Tibial nerve (tissue), 4 donors: ENCODE measurements at regions not wholly inside any gene's neighbourhood (a gene's known extent, or its start where the extent isn't known, plus 50 kb on each side); places are given as distances from the start of the nearest gene placed in this dataset.
A peak's percentile ranks its signal among the peaks of the same experiment; 100 is the strongest.

Experiments
- DNase-seq, 2 donors: peaks; one replicate each; pipeline ENCODE4 v3.0.0-alpha.2; 2019; ENCODE audit warnings: low spot score in 2 of 2
- H3K27ac ChIP-seq, 4 donors: fragments of 200-600 bp; sonication (generic) in 3 of 4; one replicate each; pipeline ENCODE4 v1.5.1; 2017 to 2019; ENCODE audit warnings: mild to moderate bottlenecking in 1 of 4
- H3K27me3 ChIP-seq, 2 donors: fragments of 200-600 bp; sonication (generic) in 1 of 2; one replicate each; pipeline versions ENCODE4 v1.5.1 to v1.6.0; 2017 to 2019
- H3K36me3 ChIP-seq, 3 donors: fragments of 200-600 bp; sonication (generic); one replicate each; pipeline ENCODE4 v1.5.1; 2018 to 2019
- H3K4me1 ChIP-seq, 4 donors: fragments of 200-600 bp; sonication (generic) in 3 of 4; one replicate each; pipeline ENCODE4 v1.5.1; 2017 to 2019
- H3K4me3 ChIP-seq, 4 donors: fragments of 200-600 bp; sonication (generic) in 3 of 4; one replicate each; pipeline ENCODE4 v1.5.1; 2017 to 2019; ENCODE audit warnings: mild to moderate bottlenecking in 1 of 4, moderate library complexity in 1 of 4
- H3K9me3 ChIP-seq, 4 donors: fragments of 200-600 bp; sonication (generic) in 3 of 4; one replicate each; pipeline ENCODE4 v1.5.1; 2017 to 2019
- CTCF ChIP-seq, 5 experiments: fragments of 200-600 bp in 3 of 5; fragments of 450-650 bp in 2 of 5; sonication (generic) in 3 of 5; IDR thresholded peaks; one replicate each; pipeline ENCODE4 v1.5.1; 2016 to 2019; ENCODE audit warnings: antibody characterized with exemption in 5 of 5, mild to moderate bottlenecking in 3 of 5, moderate library complexity in 2 of 5
- EP300 ChIP-seq, 2 donors: sonication (generic); formaldehyde crosslinking; IDR thresholded peaks; one replicate each; pipeline ENCODE4 v1.6.1; 2017; ENCODE audit warnings: antibody characterized with exemption in 2 of 2, mild to moderate bottlenecking in 1 of 2
- POLR2A ChIP-seq, 2 donors: fragments of 450-650 bp; IDR thresholded peaks; one replicate each; pipeline ENCODE4 v1.6.1; 2017; ENCODE audit warnings: antibody characterized with exemption in 2 of 2, mild to moderate bottlenecking in 2 of 2, moderate library complexity in 2 of 2
- WGBS, 2 donors: methylation state at CpG; one replicate each; pipeline ENCODE4 v1.1.5; 2018; 5-methylcytosine and 5-hydroxymethylcytosine counted together

DNA sequence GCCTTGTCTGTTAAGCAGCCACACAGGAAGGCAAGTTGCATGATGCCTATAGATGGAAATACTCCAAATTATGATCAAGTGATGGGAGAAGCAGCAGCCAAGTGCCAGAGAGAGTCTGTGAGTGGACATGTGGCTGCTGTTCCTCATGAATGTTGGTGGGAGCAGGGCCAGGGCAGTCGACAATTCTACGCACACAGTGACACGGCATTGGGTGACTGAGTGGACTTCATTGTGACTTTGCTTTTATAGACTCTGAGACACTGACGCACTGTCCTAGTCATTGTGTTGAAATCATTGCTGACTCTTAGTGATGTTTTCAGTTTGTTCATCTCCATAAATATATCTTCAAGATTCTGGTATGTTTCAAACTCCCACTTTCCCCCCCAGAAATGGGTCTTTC lies 246.3 kb upstream of the SEMA6D start:
- H3K4me3 ChIP-seq: no peak overlapping the region
- 54 to 67% methylated on average over 4 of the region's 4 CpGs for whole genome bisulfite sequencing, 2 donors
- peaks cover 0 to 24% (median 11%) of the 10 kb centered on the region in 4 donors for H3K4me1 ChIP-seq
- peaks cover 0 to 6% (median 0%) of the 10 kb centered on the region in 4 donors for H3K9me3 ChIP-seq
- no peak for DNase-seq
- no peak overlapping the region for H3K27ac ChIP-seq
- no peaks in the 10 kb centered on the region for H3K36me3 ChIP-seq
- TF ChIP-seq CTCF (IDR thresholded peaks at IDR 0.05) (no peak), POLR2A (IDR thresholded peaks at IDR 0.05) (no peak), EP300 (IDR thresholded peaks at IDR 0.05) (no peak)
- H3K27me3 ChIP-seq: no peaks in the 10 kb centered on the region

- Histone ChIP-seq H3K36me3 (no peaks in the 10 kb centered on the region), H3K27me3 (no peaks in the 10 kb centered on the region), H3K27ac (peak overlapping the region in 2 of 4 donors; percentile 59 to 71), H3K4me1 (peaks cover 0 to 43% (median 11%) of the 10 kb centered on the region in 4 donors), H3K4me3 (no peak overlapping the region), H3K9me3 (peaks cover 0 to 6% (median 0%) of the 10 kb centered on the region in 4 donors)
- WGBS, 2 donors: 62 to 74% methylated on average over 6 of the region's 6 CpGs
- TF ChIP-seq CTCF (IDR thresholded peaks at IDR 0.05): no peak
- TF ChIP-seq POLR2A (IDR thresholded peaks at IDR 0.05): no peak
- no peak for TF ChIP-seq EP300 (IDR thresholded peaks at IDR 0.05)
- DNase-seq: no peak
Measured at GRCh38 chr15:47473106-47473725, 244.1 kb upstream of the SEMA6D start.

DNA sequence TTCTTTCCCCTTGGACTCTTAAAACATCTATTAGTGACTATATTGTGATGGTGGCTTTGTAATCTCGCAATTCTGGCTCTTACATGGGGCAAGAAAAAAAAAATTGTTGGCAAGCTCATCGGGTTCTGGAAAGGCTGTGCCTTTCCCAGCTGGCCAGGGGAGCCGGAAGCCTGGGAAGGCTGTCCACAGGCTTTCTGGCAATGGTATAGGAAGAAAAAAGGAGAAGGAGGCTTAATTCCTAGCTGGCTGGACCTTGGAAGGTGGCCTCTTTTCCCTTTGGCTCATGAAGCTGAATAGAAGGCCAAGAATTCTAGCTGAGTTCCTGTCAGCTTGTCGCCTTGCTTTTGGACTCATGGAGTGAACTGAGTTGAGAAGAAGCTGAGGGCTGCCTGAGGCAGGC lies 243.5 kb upstream of the SEMA6D start:
- peak in 1 of 2 donors; percentile 40 for DNase-seq
- H3K36me3 ChIP-seq: no peaks in the 10 kb centered on the region
- TF ChIP-seq CTCF (IDR thresholded peaks at IDR 0.05) (no peak), EP300 (IDR thresholded peaks at IDR 0.05) (peak in 1 of 2 donors; percentile 65), POLR2A (IDR thresholded peaks at IDR 0.05) (no peak)
- peaks cover 0 to 6% (median 0%) of the 10 kb centered on the region in 4 donors for H3K9me3 ChIP-seq
- H3K27ac ChIP-seq: peak overlapping the region in 2 of 4 donors; percentile 59 to 71
- no peak overlapping the region for H3K4me3 ChIP-seq
- 20 to 41% methylated on average over 4 of the region's 4 CpGs for WGBS, 2 donors
- H3K4me1 ChIP-seq: peaks cover 0 to 43% (median 11%) of the 10 kb centered on the region in 4 donors
- H3K27me3 ChIP-seq: no peaks in the 10 kb centered on the region

DNA sequence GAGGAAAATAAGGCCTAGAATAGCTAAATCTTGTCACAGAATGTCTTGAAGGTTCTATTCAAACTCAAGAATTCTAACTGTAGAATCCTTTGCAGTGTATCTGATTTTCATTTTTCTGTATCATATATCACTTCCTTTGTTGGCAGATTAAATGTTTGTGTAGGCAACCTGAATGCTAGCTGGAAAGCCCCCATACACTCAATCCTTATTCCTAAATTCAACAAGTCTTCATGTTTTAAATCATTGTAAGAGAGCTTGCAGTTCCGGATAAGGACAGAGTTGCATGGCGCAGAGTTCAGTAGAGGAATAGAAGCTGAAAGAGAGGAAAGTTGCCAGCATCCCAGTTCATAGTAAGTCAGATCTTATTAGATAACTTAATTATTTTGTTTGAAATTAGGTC lies 242.0 kb upstream of the SEMA6D start:
- no peak for TF ChIP-seq CTCF (IDR thresholded peaks at IDR 0.05)
- TF ChIP-seq POLR2A (IDR thresholded peaks at IDR 0.05): no peak
- no peak for TF ChIP-seq EP300 (IDR thresholded peaks at IDR 0.05)
- Histone ChIP-seq H3K9me3 (peaks cover 0 to 6% (median 0%) of the 10 kb centered on the region in 4 donors), H3K27ac (no peak overlapping the region), H3K36me3 (no peaks in the 10 kb centered on the region), H3K4me3 (no peak overlapping the region), H3K4me1 (peaks cover 0 to 43% (median 11%) of the 10 kb centered on the region in 4 donors), H3K27me3 (no peaks in the 10 kb centered on the region)
- no peak for DNase-seq
- 86 to 93% methylated on average over 2 of the region's 2 CpGs for WGBS, 2 donors

DNA sequence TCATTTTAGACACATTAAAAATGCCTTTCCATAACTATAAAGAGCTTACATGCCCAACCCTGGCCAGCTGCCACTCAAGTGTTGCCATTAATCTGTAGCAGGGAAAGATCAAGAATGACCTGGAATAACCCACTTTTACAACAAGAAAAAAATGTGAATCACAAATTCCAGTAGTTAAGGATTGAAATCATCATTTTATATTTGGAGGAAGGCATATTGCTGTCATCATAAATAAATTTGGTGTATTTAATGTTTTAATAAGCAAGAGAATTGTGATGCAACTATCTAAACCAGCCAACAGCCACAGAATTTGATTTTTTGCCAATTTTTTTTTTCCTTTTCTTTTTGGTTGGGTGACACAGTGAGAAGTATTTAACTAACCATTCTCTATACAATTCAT lies 240.0 kb upstream of the SEMA6D start:
- Histone ChIP-seq H3K27ac (peak overlapping the region in 1 of 4 donors; percentile 15), H3K27me3 (no peaks in the 10 kb centered on the region), H3K9me3 (peaks cover 0 to 6% (median 0%) of the 10 kb centered on the region in 4 donors), H3K36me3 (no peaks in the 10 kb centered on the region), H3K4me3 (no peak overlapping the region), H3K4me1 (peaks cover 0 to 38% (median 9%) of the 10 kb centered on the region in 4 donors)
- TF ChIP-seq EP300 (IDR thresholded peaks at IDR 0.05): no peak
- no peak for TF ChIP-seq POLR2A (IDR thresholded peaks at IDR 0.05)
- no peak for TF ChIP-seq CTCF (IDR thresholded peaks at IDR 0.05)
- no peak for DNase-seq
